ENCODE measurements at regions not wholly inside any gene's neighbourhood (a gene's known extent, or its start where the extent isn't known, plus 50 kb on each side); places are given as distances from the start of the nearest gene placed in this dataset.
"Not testable (repeated sequence)": the region's sequence is repeated elsewhere in the genome, so short reads cannot be mapped to it uniquely, and the experiment has no call there.

- no peaks in the 10 kb centered on the region for H3K27me3 ChIP-seq
- no peak for DNase-seq (ENCODE audit: low spot score in 2 of 2)
- no peak for TF ChIP-seq CTCF (IDR thresholded peaks at IDR 0.05)
- no peaks in the 10 kb centered on the region for H3K36me3 ChIP-seq
- no peak overlapping the region for H3K4me3 ChIP-seq
- no peak overlapping the region for H3K27ac ChIP-seq
- no peaks in the 10 kb centered on the region for H3K4me1 ChIP-seq
- intact Hi-C loops (cut with DNase I): no loop called here
- no peaks in the 10 kb centered on the region for H3K9me3 ChIP-seq
Measured at GRCh38 chr6:76834399-76834798, 628.9 kb downstream of the HTR1B start.

GRCh38 chr6:76831299-76831698 is 632.0 kb downstream of the HTR1B start:
- Histone ChIP-seq H3K27me3 (no peaks in the 10 kb centered on the region), H3K4me1 (no peaks in the 10 kb centered on the region), H3K4me3 (no peak overlapping the region), H3K9me3 (no peaks in the 10 kb centered on the region), H3K27ac (no peak overlapping the region), H3K36me3 (no peaks in the 10 kb centered on the region)
- no peak for DNase-seq (ENCODE audit: low spot score in 2 of 2)
- no peak for TF ChIP-seq CTCF (IDR thresholded peaks at IDR 0.05)
- intact Hi-C loops (cut with DNase I): no loop called here

- peaks cover 0 to 19% of the 10 kb centered on the region in 2 donors for H3K9me3 ChIP-seq
- H3K4me1 ChIP-seq; DNase-seq (ENCODE audit: low spot score in 2 of 2); H3K27ac ChIP-seq; H3K4me3 ChIP-seq; H3K36me3 ChIP-seq; intact Hi-C loops (cut with DNase I); H3K27me3 ChIP-seq: not testable (repeated sequence)
Measured at GRCh38 chr6:76823578-76823977, 639.7 kb downstream of the HTR1B start.

- peaks cover 0 to 11% of the 10 kb centered on the region in 2 donors for H3K9me3 ChIP-seq
- no peak overlapping the region for H3K27ac ChIP-seq
- no peak overlapping the region for H3K4me3 ChIP-seq
- no peak for TF ChIP-seq CTCF (IDR thresholded peaks at IDR 0.05)
- H3K27me3 ChIP-seq: no peaks in the 10 kb centered on the region
- H3K4me1 ChIP-seq: no peaks in the 10 kb centered on the region
- no peaks in the 10 kb centered on the region for H3K36me3 ChIP-seq
- DNase-seq (ENCODE audit: low spot score in 2 of 2): no peak
- intact Hi-C loops (cut with DNase I): no loop called here
Measured at GRCh38 chr6:76818451-76818850, 644.8 kb downstream of the HTR1B start.

GRCh38 chr6:76817429-76817828 is 645.9 kb downstream of the HTR1B start:
- H3K9me3 ChIP-seq: peaks cover 0 to 4% of the 10 kb centered on the region in 2 donors
- H3K4me3 ChIP-seq: no peak overlapping the region
- intact Hi-C loops (cut with DNase I): no loop called here
- no peak for DNase-seq (ENCODE audit: low spot score in 2 of 2)
- no peaks in the 10 kb centered on the region for H3K4me1 ChIP-seq
- no peaks in the 10 kb centered on the region for H3K27me3 ChIP-seq
- TF ChIP-seq CTCF (IDR thresholded peaks at IDR 0.05): no peak
- H3K36me3 ChIP-seq: no peaks in the 10 kb centered on the region
- no peak overlapping the region for H3K27ac ChIP-seq

GRCh38 chr6:76814496-76815458 is 648.5 kb downstream of the HTR1B start:
- H3K27me3 ChIP-seq: no peaks in the 10 kb centered on the region
- H3K36me3 ChIP-seq: no peaks in the 10 kb centered on the region
- H3K27ac ChIP-seq: peak overlapping the region in 1 of 2 donors; percentile 30
- intact Hi-C loops (cut with DNase I): no loop called here
- DNase-seq (ENCODE audit: low spot score in 2 of 2): no peak
- H3K9me3 ChIP-seq: no peaks in the 10 kb centered on the region
- H3K4me1 ChIP-seq: no peaks in the 10 kb centered on the region
- no peak overlapping the region for H3K4me3 ChIP-seq
- TF ChIP-seq CTCF (IDR thresholded peaks at IDR 0.05): no peak
